Liver (tissue), 1 donor: ENCODE measurements at regions not wholly inside any gene's neighbourhood (a gene's known extent, or its start where the extent isn't known, plus 50 kb on each side); places are given as distances from the start of the nearest gene placed in this dataset.

ENCODE experiments used
- ATF3 ChIP-seq: IDR thresholded peaks from 2 replicates; pipeline ENCODE4 v1.6.1; 2016; ENCODE audit warnings: antibody characterized with exemption
- HNF4G ChIP-seq: IDR thresholded peaks from 2 replicates; pipeline ENCODE4 v1.6.1; 2016; ENCODE audit warnings: antibody characterized with exemption
- SP1 ChIP-seq: IDR thresholded peaks from 2 replicates; pipeline ENCODE4 v1.6.1; 2018; ENCODE audit warnings: antibody characterized with exemption, mild to moderate bottlenecking
- donor health status: healthy.

GRCh38 chr16:64162613-64163375 lies 959.1 kb downstream of the CDH11 start:
- TF ChIP-seq ATF3, result no peak
- no peak for TF ChIP-seq HNF4G
- no peak for TF ChIP-seq SP1
